Right renal cortex interstitium (tissue), 3 donors: ENCODE measurements at regions not wholly inside any gene's neighbourhood (a gene's known extent, or its start where the extent isn't known, plus 50 kb on each side); places are given as distances from the start of the nearest gene placed in this dataset.
A peak's percentile ranks its signal among the peaks of the same experiment; 100 is the strongest.
"Not testable (repeated sequence)": the region's sequence is repeated elsewhere in the genome, so short reads cannot be mapped to it uniquely, and the experiment has no call there.

ENCODE experiments used
- DNase-seq, 3 donors: peaks; one replicate each; pipeline ENCODE4 v3.0.0-alpha.2; 2013; ENCODE audit warnings: low read depth in 3 of 3, low spot score in 2 of 3

DNA sequence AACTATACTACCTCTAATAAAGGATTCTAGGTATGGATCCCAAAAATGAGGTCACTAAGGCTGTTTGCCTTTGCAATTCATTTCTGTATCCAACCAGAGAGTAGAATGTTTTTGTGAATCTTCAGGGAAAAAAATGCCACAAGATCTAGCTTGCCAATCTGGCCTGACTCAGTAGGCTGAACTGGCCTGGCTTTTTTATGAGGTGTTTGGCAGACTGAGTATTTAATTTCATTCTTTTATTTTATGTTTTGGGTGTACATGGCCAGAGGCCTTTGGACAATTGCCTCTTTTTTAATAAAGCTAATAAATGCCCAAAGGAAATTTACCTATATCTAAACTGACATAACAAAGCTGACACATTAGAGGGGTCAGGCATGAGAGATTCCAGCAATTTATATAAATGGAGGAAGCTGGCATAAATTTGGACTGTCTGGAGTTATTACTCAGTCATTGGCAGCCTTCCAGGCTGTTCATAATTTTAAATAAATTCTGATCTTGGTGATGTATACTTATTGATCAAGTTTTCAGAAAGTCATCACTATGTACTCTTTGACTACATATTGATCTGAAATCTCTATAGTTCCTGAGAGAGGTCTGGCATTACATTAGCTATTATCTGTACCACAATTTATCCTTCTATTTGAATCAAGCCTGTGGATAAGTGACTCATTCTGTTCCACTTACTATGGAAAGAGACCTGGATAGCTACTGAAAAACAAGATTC lies 376.4 kb upstream of the NOCT start:
- DNase-seq = no peak

- DNase-seq = no peak
These were observed 378.8 kb upstream of the NOCT start for GRCh38 chr4:138636781-138637180.

- no peak for DNase-seq
These were observed 380.7 kb upstream of the NOCT start for GRCh38 chr4:138634915-138635314.

DNA sequence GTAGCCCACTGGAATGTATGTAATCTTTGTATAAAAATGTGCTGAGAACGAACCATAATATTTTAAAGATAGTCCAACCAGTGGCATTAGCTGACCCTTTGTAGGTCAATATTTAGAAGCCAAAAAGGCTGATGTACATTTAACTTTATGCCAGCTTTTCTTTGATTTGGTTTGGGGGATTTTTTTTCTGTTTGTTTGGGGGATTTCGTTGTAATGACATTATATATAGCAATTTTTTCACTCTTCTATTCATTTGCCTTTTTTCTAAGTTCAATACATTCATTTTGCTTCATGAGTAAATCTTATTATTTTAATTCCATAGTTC lies 382.0 kb upstream of the NOCT start:
- DNase-seq = no peak

DNA sequence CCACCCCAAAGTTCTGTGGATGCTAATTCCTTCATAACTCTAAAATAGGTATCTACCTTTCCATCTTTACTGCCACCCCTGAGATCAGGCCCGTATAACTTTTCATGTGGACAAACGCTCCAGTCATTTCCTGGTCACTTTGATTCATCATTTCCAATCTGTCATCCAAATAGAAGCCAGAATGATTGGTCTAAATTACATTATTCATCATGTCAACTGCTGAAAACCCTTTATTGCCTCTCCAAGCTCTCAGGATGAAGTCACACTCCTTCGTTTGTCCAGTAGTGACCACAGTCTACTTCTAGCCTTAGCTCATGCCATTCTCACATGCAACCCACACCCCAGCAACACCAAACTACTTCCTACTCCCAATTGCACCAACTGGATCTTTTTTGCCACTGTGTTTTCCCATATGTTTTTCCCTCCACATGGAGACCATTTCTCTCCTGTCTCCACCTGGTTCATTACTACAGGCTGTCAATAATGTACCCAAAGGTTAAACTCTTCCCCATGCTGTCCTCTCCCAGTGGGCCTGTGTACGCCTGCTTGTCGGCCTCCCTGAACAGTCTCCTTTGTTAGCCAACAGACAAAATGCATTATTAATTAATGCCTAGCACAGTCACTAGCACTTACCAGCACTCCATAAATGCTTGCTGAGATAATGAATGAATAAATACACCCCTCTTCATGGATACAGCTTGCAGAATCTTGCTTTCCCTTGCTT lies 382.6 kb upstream of the NOCT start:
- DNase-seq = no peak

DNA sequence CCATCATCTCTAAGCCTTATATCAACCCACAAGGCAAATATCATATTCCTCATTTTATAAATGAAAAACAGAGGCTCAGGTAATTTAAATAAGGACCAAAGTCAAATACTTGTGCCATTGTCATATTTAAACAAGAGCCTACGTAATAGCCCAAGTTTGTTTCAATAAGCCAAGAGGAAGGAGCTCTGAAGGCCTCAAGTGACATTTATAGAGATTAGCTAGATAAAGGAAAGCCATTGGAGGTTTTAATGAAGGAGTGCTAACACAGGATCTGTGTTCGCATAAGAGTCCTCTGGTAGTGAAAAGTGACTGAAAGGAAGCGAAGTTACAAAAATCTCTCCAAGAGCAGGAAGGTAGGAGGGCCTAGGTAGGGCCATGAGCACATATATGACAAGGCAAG lies 384.9 kb upstream of the NOCT start:
- DNase-seq = no peak

GRCh38 chr4:138629669-138630068 lies 385.9 kb upstream of the NOCT start:
- no peak for DNase-seq

DNA sequence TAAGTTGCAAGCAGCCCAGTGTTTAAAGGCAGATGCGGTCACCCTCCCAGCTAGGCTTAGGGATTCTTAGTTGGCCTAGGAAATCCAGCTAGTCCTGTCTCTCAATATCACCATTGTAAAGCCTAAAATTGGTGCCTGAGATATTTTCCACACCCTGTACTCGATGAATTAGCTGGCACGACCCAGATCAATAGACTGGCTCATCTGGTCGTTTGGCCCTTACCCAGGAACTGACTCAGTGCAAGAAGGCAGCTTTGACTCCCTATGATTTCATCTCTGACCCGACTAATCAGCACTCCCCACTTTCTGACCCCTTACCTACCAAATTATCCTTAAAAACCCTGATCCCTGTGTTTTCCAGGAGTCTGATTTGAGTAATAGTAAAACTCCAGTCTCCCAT lies 384.9 kb upstream of the SLC7A11 start:
- no peak for DNase-seq

DNA sequence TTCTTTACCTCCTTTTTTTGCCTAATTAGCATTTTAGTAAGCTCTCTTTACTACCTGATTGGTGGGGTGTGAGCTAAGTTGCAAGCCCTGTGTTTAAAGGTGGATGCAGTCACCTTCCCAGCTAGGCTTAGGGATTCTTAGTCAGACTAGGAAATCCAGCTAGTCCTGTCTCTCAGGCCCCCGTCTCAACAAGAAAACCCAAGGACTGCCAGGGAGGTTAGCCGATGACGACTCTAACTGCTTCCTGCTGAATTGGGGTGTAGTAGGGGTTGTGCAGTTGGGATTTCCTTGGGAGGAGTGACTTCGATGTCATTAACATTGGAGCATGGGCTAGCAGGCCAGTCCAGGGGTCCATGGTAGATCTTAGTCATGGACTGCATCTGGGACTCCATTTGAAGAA lies 380.2 kb upstream of the SLC7A11 start:
- not testable (repeated sequence) for DNase-seq

DNA sequence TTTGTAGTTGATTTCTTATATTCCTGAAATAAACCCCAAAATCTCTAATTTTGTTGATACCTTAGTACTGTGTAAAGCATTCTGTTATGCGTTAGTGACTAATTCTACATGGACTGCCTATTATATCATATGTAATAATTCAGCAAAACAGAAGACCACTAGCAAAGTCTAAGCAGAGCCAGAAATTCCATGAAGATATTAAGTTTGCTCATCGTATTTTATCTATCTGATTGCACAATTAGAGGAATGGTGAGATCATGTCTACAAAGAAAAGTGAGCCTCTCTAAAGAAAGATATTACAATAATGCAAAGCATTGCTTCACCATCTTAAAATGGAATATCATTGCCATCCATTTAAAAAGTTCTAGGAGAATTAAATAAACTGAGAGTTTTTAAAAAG lies 374.6 kb upstream of the SLC7A11 start:
- no peak for DNase-seq

DNA sequence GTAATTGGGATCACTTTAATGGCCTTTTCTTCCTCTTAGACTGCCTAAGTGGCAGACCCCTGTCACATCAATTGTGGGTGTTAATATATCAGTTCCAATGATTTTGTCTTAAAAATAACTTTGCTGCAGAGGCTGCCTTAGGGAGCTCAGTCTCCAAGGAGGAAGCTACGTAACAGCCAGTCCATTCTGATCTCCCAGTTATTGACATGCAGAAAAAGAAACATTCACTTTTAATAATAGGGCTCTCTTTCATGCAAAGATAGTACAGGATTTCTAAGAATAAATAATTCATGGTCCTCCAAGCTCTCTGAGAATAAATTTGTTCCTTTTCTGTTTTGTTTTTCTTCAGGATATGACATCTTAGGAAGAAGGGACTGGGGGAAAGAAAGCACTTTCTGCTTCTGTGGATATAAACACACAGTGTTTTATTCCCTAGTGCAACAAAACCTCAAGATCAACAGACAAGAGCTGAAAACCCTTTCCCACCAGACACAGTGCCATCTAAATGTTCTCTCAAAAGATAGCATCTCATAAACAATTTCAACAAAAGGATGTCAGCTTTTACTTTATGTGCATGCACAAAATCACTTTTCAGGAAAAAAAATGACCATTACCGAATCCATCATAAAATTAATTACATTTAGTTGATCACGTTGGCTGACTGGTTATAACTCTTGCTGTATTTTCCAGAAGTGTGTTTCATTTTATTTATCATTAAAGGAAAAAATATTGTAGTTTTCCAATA lies 372.4 kb upstream of the SLC7A11 start:
- no peak for DNase-seq

- DNase-seq = no peak
These were observed 370.3 kb upstream of the SLC7A11 start for GRCh38 chr4:138612428-138612827.

GRCh38 chr4:138611721-138612120 lies 369.6 kb upstream of the SLC7A11 start:
- DNase-seq = no peak

- DNase-seq = no peak
These were observed 368.9 kb upstream of the SLC7A11 start for GRCh38 chr4:138611017-138611416.

- no peak for DNase-seq
These were observed 367.8 kb upstream of the SLC7A11 start for GRCh38 chr4:138609943-138610350.

DNA sequence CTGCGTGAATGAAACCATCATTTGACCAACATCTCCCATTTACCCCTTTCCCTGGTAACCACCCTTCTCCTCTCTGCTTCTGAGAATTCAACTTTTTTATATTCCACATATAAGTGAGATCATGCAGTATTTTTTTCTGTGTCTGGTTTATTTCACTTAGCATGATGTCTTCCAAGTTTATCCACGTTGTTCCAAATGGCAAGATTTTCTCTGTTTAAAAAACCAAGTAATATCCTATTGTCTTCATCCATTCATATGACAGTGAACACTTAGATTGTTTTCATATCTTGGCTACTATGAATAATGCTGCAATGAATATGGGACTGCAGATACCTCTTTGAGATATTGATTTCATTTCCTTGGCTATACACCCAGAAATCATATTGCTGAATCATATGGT lies 362.4 kb upstream of the SLC7A11 start:
- DNase-seq = no peak

DNA sequence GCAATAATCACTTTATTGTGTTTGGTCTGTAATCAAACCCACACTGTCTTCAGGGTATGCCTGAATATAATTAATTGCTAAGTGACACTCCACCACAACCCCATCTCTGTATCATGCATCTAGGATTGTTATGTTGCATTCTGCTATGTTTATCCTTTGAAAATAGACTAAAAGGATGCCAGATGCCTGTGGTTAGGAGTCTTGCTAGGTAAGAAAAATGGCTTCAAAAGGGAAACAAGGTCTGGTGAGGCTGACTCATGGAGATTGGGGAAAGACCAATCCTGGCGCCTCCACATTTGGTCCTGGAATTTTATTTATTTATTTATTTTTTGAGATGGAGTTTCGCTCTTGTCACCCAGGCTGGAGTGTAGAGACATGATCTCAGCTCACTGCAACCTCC lies 360.5 kb upstream of the SLC7A11 start:
- DNase-seq = no peak

DNA sequence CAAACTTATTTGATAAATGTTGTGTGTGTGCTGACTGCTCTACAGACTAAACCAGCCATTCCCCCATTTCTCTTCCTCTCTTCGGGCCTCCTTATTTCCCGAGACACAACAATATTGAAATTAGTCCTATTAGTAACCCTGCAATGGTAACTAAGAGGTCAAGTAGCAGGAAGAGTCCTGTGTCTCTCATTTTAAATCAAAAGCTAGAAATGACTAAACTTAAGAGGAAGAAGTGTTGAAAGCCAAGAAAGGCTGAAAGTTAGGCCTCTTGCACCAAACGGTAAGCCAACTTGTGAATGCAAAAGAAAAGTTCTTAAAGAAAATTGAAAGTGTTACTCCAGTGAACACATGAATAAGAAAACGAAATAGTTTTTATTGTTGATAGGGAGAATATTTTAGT lies 357.8 kb upstream of the SLC7A11 start:
- no peak for DNase-seq

- no peak for DNase-seq
These were observed 356.1 kb upstream of the SLC7A11 start for GRCh38 chr4:138598226-138598625.

GRCh38 chr4:138596896-138597295 lies 354.7 kb upstream of the SLC7A11 start:
- DNase-seq = no peak

DNA sequence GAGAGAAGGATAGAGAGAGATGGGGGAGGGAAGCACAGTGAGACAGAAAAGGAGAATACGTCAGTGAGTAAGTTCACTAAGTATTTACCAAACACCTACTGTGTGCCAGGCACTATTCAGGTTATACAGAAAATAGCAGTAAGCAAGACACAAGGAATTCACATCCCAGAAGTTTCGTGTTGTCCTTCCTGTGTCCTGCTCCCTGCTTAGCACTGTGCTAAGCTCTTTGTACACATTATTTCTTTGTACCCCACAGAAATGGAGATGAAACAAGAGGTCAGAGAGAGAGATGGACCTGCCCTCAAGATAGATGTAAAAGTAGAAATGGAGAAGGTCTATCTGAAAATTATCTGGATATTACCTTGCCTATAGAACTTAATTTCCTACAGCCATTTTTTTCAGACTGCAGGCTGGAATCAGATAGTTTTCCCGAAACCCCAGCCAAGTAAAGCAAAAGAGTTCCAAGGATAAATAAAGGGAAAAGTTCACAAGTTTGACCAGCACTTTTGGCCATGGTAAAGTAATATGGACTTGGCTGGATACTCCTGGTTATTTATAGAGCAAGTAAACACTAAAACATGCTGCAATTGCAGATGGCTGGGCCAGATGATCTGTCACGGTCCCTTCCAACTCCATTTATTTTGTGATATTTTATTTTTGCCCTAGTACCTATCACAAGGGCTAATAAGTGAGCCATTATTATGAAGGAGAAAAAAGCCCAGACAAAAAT lies 353.7 kb upstream of the SLC7A11 start:
- peak; percentile 19 to 39 (median 23) for DNase-seq
